Mesothelial cell of epicardium (in vitro differentiated cells): ENCODE measurements at regions not wholly inside any gene's neighbourhood (a gene's known extent, or its start where the extent isn't known, plus 50 kb on each side); places are given as distances from the start of the nearest gene placed in this dataset.

Experiments
- DNase-seq, 2 experiments: peaks; one replicate each; pipeline ENCODE4 v3.0.0; 2021; ENCODE audit warnings: low spot score in 2 of 2; ENCODE audit not compliant: unreplicated experiment in 2 of 2
- H3K27ac Mint-ChIP-seq: 2 replicates; pipeline ENCODE4 v1.8.0; 2021; ENCODE audit warnings: mixed read lengths
- H3K27me3 Mint-ChIP-seq: 2 replicates; pipeline ENCODE4 v1.8.0; 2021; ENCODE audit warnings: low read depth, mixed read lengths
- H3K36me3 Mint-ChIP-seq: 2 replicates; pipeline ENCODE4 v1.8.0; 2021; ENCODE audit warnings: mixed read lengths
- H3K4me1 Mint-ChIP-seq: 2 replicates; pipeline ENCODE4 v1.8.0; 2021; ENCODE audit warnings: mixed read lengths
- H3K4me3 Mint-ChIP-seq: 2 replicates; pipeline ENCODE4 v1.8.0; 2021; ENCODE audit warnings: mild to moderate bottlenecking, moderate library complexity, mixed read lengths
- H3K9me3 Mint-ChIP-seq: 2 replicates; pipeline ENCODE4 v1.8.0; 2021; ENCODE audit warnings: mixed read lengths
- CTCF ChIP-seq: fragments of 200-600 bp; sonication (generic); IDR thresholded peaks from one replicate; pipeline ENCODE4 v1.5.0; 2021; ENCODE audit warnings: antibody characterized with exemption; ENCODE audit not compliant: unreplicated experiment

GRCh38 chr1:187504779-187505178 lies 676.0 kb downstream of the PLA2G4A start:
- Mint-ChIP-seq H3K27me3 (no peaks in the 10 kb centered on the region), H3K4me1 (no peaks in the 10 kb centered on the region), H3K27ac (no peak overlapping the region), H3K36me3 (no peaks in the 10 kb centered on the region), H3K4me3 (no peak overlapping the region), H3K9me3 (peaks cover 7% of the 10 kb centered on the region)
- no peak for DNase-seq
- TF ChIP-seq CTCF: no peak

- Mint-ChIP-seq H3K36me3 (no peaks in the 10 kb centered on the region), H3K4me3 (no peak overlapping the region), H3K4me1 (no peaks in the 10 kb centered on the region), H3K9me3 (peaks cover 7% of the 10 kb centered on the region), H3K27ac (no peak overlapping the region), H3K27me3 (no peaks in the 10 kb centered on the region)
- TF ChIP-seq CTCF: no peak
- no peak for DNase-seq
Observed at GRCh38 chr1:187509091-187509490, 680.3 kb downstream of the PLA2G4A start.

GRCh38 chr1:187513190-187513589 lies 684.4 kb downstream of the PLA2G4A start:
- H3K27me3 Mint-ChIP-seq: no peaks in the 10 kb centered on the region
- no peaks in the 10 kb centered on the region for H3K9me3 Mint-ChIP-seq
- no peak overlapping the region for H3K4me3 Mint-ChIP-seq
- no peaks in the 10 kb centered on the region for H3K4me1 Mint-ChIP-seq
- H3K36me3 Mint-ChIP-seq: no peaks in the 10 kb centered on the region
- no peak for DNase-seq
- no peak for TF ChIP-seq CTCF
- H3K27ac Mint-ChIP-seq: no peak overlapping the region

GRCh38 chr1:187514110-187514509 lies 685.4 kb downstream of the PLA2G4A start:
- no peak overlapping the region for H3K4me3 Mint-ChIP-seq
- no peaks in the 10 kb centered on the region for H3K4me1 Mint-ChIP-seq
- H3K27ac Mint-ChIP-seq: no peak overlapping the region
- no peak for TF ChIP-seq CTCF
- H3K9me3 Mint-ChIP-seq: no peaks in the 10 kb centered on the region
- no peaks in the 10 kb centered on the region for H3K27me3 Mint-ChIP-seq
- no peaks in the 10 kb centered on the region for H3K36me3 Mint-ChIP-seq
- DNase-seq: no peak

GRCh38 chr1:187516874-187517273 lies 688.1 kb downstream of the PLA2G4A start:
- Mint-ChIP-seq H3K27ac (no peak overlapping the region), H3K9me3 (no peaks in the 10 kb centered on the region), H3K4me1 (no peaks in the 10 kb centered on the region), H3K27me3 (no peaks in the 10 kb centered on the region), H3K4me3 (no peak overlapping the region), H3K36me3 (no peaks in the 10 kb centered on the region)
- no peak for TF ChIP-seq CTCF
- no peak for DNase-seq

- no peak overlapping the region for H3K27ac Mint-ChIP-seq
- no peaks in the 10 kb centered on the region for H3K9me3 Mint-ChIP-seq
- no peak for TF ChIP-seq CTCF
- H3K4me3 Mint-ChIP-seq: no peak overlapping the region
- no peak for DNase-seq
- no peaks in the 10 kb centered on the region for H3K36me3 Mint-ChIP-seq
- no peaks in the 10 kb centered on the region for H3K27me3 Mint-ChIP-seq
- no peaks in the 10 kb centered on the region for H3K4me1 Mint-ChIP-seq
Observed at GRCh38 chr1:187517546-187517945, 688.8 kb downstream of the PLA2G4A start.
